ENCODE measurements at regions not wholly inside any gene's neighbourhood (a gene's known extent, or its start where the extent isn't known, plus 50 kb on each side); places are given as distances from the start of the nearest gene placed in this dataset.

- no peak for DNase-seq
These were observed 381.9 kb downstream of the ZNF516 start for GRCh38 chr18:76113101-76113500.

DNA sequence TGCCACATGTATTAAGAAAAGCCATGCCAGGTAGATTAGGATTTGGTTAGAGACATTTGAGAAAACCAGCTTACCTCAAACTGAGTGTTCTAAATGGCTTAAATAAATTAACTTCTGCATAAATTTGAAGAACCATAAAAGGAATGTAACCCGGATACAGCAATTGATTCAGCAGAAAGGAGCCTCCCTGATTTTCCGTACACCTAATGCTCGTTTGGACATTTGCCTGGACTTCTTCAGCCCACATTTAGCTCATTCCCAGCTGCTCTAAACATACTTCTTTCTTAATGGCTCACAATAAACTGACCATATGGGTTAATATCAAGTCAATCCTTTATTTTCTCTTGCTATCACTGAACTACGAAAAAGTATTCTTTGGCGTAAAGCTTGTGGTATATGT, 392.4 kb downstream of the ZNF516 start:
- DNase-seq: no peak

- no peak for DNase-seq
These were observed 392.9 kb downstream of the ZNF516 start for GRCh38 chr18:76102156-76102555.

GRCh38 chr18:76099931-76100457, 395.0 kb downstream of the ZNF516 start:
- DNase-seq: no peak

DNA sequence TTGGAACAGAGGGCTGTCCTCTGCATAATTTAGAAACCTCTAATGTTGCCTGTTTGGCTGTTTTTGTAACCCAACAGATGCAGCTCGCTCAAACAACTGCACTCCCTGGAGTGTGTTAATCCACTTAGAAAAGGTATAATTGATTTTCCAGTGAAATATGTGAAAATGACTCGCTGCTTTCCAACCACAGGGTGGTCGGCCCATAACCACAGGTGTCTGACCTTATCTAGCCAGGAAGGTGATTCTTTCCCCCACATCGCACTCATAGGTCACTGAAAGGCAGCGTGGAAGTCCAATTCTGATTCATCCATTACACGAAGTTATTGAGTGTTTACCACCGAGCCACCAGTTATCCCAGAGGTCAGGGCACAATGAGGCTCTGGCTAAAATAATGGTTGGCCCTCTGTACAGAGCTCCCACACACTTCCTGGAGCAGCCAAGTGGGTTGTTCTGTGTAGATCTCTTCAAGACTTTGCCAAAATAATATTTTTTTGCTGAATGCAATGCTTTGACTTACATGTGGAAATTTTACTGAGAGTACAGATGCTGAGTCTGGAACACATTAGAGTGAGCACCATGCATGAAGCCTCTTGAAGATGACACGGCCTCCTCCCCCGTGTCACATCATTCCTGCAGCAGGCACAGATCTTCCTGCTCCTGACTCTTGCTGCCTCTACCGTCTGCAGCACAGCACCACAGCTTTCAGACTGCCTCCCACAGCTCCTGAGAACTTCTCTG, 396.2 kb downstream of the ZNF516 start:
- DNase-seq: no peak

DNA sequence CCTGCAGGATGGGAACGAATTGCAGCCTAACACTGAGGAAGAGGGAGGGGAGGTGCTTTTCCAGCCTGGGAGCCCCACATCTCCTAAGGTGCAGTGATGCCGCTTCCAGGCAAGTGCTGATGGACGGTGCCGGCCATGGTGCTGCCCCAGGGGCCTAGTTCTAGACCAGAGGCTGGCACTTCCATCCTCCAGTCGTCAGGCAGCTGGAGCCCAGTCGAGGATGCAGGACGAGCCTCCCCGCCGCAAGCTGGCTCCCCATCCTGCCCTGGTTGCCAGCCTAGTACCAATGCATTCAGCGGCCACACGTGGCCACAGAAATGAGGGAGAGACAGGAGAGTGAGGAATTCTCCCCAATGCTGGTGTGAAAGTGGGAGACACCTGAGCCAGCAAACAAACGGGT, 413.5 kb downstream of the ZNF516 start:
- DNase-seq: no peak

GRCh38 chr18:76080430-76080829, 414.6 kb downstream of the ZNF516 start:
- no peak for DNase-seq

GRCh38 chr18:76075777-76076176, 419.3 kb downstream of the ZNF516 start:
- DNase-seq: no peak

GRCh38 chr18:76064998-76065397, 430.0 kb downstream of the ZNF516 start:
- no peak for DNase-seq

GRCh38 chr18:76058146-76058545, 436.9 kb downstream of the ZNF516 start:
- no peak for DNase-seq

GRCh38 chr18:76057386-76057785, 437.7 kb downstream of the ZNF516 start:
- no peak for DNase-seq

- no peak for DNase-seq
These were observed 438.5 kb downstream of the ZNF516 start for GRCh38 chr18:76056471-76057110.

GRCh38 chr18:76055578-76055977, 439.5 kb downstream of the ZNF516 start:
- DNase-seq: no peak

DNA sequence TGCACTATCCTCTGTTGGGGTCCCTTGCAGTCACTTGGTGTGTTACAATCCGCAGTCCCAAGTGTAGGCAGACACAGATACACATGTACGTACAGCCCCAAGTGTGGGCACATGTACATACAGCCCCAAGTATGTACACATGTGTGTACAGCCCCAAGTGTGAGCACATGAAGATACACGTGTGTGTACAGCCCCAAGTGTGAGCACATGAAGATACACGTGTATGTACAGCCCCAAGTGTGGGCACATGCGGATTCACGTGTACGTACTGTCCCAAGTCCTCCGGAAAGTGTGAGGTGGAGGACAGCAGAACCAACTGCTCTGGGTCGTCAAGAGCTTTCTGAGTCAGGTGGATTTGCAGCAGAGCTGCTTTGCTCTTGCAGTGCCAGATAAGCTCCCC, 440.0 kb downstream of the ZNF516 start:
- DNase-seq: no peak

- DNase-seq: no peak
These were observed 440.9 kb downstream of the ZNF516 start for GRCh38 chr18:76054156-76054555.

DNA sequence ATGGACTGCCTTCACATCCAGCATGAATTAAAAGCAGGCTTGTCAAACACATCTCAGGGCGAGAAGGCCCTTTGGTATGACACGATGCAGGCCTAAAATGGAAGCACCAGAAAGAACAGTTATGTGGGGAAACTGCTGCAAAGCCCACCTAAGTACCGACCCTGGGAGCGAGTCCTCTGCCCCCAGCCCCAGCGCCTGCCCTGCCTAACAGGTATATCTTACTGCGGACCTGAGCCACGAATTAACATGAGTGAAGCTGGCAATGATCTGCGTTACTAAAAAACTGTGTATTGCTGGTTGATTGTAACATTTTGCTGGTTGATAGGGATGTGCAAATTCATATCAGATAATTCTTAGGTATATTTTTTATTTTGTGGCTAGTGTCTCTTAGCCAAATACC, 441.5 kb downstream of the ZNF516 start:
- no peak for DNase-seq

DNA sequence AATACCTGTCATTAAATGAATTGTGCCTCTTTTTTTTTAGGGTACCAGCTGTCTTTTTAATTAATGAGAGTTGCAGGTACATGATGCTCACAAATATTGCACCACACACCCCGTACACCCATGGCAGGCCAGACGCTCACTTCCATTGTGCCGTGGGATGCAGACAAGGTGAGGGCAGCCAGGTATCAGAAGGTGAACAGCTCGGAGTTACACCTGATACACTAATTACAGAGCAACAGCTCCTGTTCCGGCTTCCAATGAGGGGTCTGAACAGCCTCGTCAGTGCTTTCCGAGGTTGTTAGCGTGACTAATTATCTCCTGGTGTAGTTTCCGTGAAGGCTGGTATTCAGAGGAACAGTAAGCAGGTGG, 442.8 kb downstream of the ZNF516 start:
- DNase-seq: no peak

GRCh38 chr18:76051396-76052226, 443.4 kb downstream of the ZNF516 start:
- no peak for DNase-seq

- no peak for DNase-seq
These were observed 448.8 kb downstream of the ZNF516 start for GRCh38 chr18:76046221-76046620.

- DNase-seq: no peak
These were observed 452.5 kb downstream of the ZNF516 start for GRCh38 chr18:76042511-76042910.

GRCh38 chr18:76018210-76018609, 476.8 kb downstream of the ZNF516 start:
- no peak for DNase-seq

DNA sequence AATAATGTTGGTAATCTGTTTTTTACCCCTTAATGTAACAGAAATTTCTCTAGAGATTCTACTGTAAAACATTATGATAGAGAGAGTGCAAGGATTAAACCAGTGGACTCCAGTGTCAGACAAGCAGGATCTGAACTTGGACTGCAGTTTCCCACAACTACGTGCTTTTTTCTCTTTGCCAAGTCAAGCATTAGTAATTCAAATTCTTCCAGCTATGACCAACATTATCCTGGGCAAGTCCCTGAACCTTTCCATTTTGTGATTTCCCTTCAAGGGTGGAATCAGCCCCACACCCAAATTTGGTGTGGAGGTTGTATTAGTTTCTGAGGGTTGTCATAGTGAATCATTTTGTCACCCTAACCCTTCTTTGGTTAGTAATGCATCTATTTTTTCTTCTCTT, 482.0 kb downstream of the ZNF516 start:
- DNase-seq: no peak

DNA sequence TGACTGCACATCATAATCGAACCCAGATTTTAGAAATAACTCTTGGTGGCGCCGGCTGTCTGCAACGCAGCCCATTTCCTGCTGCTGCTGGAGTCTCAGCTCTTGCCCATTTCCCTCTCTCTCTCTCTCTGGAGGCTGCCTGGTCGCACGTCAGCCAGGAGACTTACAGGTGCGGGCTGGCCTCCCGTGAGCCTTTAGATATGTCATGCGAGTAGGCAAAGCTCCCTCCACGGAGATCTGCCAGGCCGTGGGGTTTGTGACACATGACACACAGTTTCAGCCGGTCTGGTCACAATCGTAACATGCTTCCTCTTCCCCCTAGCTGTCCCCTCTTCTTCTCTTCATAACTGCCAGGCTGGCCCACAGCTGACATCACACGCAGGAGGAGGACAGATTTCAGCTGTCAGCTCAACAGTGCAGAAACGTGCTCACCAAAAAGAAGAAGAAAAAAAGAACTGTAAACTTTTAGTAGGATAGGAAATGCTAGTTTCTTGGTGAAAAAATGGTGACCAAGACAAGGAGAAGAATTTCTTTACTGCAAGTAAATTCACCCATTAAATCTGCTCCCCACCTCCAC, 489.3 kb downstream of the ZNF516 start:
- DNase-seq: no peak
